Epithelial cell of proximal tubule (primary cell): ENCODE measurements at regions not wholly inside any gene's neighbourhood (a gene's known extent, or its start where the extent isn't known, plus 50 kb on each side); places are given as distances from the start of the nearest gene placed in this dataset.
"Not testable (repeated sequence)": the region's sequence is repeated elsewhere in the genome, so short reads cannot be mapped to it uniquely, and the experiment has no call there.

Source experiments
- DNase-seq: peaks from one replicate; pipeline ENCODE4 v3.0.0-alpha.2; 2011; ENCODE audit warnings: low read depth
- H3K4me3 ChIP-seq: 2 replicates; pipeline ENCODE4 v1.5.1; 2011; ENCODE audit warnings: low read depth, mild to moderate bottlenecking, low read length
- TF ChIP-seq, protein P1 (sequence below): conservative IDR thresholded peaks from 2 replicates; pipeline ENCODE4 v1.5.1; 2012; ENCODE audit warnings: low read depth, mild to moderate bottlenecking, low read length

DNA sequence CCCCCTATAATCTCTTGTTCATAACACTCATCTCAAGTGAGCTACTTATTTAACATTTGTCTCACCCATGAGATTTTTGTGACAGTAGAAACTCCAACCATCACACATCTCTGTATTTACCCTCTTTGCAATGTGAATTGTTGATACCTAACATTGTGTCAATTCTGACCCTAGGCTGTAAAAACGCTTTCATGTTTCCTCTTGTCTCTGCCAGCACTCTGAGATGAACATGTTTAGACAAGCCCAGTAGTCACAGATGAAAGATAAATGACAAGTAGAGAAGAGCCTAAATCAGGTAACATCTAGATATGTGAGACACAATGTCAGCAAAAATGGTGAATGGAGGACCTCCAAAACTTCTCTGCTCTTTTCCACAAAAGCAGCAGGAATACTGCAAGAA lies 1254.5 kb upstream of the GOT2 start:
- H3K4me3 ChIP-seq, result no peak overlapping the region
- TF ChIP-seq, protein P1, sequence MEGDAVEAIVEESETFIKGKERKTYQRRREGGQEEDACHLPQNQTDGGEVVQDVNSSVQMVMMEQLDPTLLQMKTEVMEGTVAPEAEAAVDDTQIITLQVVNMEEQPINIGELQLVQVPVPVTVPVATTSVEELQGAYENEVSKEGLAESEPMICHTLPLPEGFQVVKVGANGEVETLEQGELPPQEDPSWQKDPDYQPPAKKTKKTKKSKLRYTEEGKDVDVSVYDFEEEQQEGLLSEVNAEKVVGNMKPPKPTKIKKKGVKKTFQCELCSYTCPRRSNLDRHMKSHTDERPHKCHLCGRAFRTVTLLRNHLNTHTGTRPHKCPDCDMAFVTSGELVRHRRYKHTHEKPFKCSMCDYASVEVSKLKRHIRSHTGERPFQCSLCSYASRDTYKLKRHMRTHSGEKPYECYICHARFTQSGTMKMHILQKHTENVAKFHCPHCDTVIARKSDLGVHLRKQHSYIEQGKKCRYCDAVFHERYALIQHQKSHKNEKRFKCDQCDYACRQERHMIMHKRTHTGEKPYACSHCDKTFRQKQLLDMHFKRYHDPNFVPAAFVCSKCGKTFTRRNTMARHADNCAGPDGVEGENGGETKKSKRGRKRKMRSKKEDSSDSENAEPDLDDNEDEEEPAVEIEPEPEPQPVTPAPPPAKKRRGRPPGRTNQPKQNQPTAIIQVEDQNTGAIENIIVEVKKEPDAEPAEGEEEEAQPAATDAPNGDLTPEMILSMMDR, result no peak
- no peak for DNase-seq

DNA sequence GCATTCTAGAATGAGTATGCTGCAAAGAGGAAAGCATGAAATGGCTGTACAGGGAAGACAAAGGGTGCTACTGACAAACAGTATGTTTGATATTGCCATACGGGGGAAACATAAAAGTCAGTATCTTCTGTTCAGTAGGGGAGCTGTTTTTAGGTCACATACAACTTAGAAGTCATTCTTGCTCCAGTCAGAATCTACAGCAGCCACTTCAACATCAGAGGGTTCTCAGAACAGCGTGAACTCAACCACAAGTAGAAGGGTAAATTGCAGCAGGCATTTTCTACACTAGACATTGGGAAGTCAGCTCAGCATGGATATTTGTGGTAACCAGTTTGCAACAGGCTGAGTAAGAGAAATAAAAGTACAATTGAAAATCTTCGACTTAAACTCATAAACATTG lies 1241.8 kb upstream of the GOT2 start:
- no peak for DNase-seq
- TF ChIP-seq, protein P1, result no peak
- no peak overlapping the region for H3K4me3 ChIP-seq

- no peak for DNase-seq
Measured at GRCh38 chr16:59973966-59974365, 1239.8 kb upstream of the GOT2 start.

DNA sequence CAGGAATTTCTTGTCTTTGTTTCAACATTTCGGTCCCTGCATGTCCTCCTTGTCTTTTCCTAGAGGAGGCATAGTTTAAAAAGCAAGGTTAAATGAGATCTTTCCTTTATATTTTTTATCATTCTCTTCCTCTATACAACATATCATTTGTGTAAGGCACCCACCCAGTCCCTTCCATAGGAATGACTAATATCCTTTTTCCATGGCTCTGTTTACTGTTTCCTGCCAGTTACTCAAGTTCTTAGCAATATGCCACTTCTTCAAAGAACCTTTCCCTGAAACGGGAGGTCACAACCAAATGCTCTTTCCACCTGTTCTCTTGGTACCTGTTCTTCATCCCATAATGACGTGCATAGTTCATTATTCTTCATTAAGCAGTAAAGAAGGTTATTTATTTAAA lies 1237.1 kb upstream of the GOT2 start:
- DNase-seq, result no peak

More at GRCh38 chr16:59973966-59974365, 1239.8 kb upstream of the GOT2 start:
- TF ChIP-seq, protein P1, result no peak
- no peak overlapping the region for H3K4me3 ChIP-seq

GRCh38 chr16:59964232-59964924 lies 1230.3 kb upstream of the GOT2 start:
- no peak for DNase-seq
- TF ChIP-seq, protein P1, result no peak
- no peak overlapping the region for H3K4me3 ChIP-seq

More for the DNA sequence above, 1237.1 kb upstream of the GOT2 start:
- TF ChIP-seq, protein P1, result no peak
- H3K4me3 ChIP-seq, result no peak overlapping the region

DNA sequence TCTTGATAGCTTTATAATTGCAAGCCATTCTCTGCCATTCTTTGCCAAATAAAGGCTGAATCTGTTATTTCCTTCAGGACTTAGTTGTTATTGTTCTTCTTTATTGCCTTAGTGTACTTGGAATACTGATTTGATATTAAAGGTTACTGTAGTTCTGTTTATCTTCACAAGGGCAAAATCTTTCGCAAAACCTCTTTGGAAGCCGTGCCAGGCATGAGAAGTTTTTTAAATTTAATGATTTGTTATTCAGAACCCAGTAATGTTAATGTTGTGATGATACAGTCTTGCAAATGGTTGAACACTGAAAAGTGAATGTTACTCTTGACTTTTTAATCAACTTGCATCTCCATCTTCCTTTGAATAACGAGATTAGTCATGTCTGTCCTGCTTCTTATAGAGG lies 1225.2 kb upstream of the GOT2 start:
- no peak overlapping the region for H3K4me3 ChIP-seq
- DNase-seq, result no peak
- TF ChIP-seq, protein P1, result no peak

- TF ChIP-seq, protein P1, result no peak
- H3K4me3 ChIP-seq, result no peak overlapping the region
- no peak for DNase-seq
Measured at GRCh38 chr16:59950431-59950830, 1216.3 kb upstream of the GOT2 start.

- not testable (repeated sequence) for DNase-seq, H3K4me3 ChIP-seq
Measured at GRCh38 chr16:59944041-59944440, 1209.9 kb upstream of the GOT2 start.
